GM20431 (cell line): ENCODE measurements at regions not wholly inside any gene's neighbourhood (a gene's known extent, or its start where the extent isn't known, plus 50 kb on each side); places are given as distances from the start of the nearest gene placed in this dataset.

Source experiments
- in situ Hi-C: fragments of 300-500 bp; cut with MseI, MboI; formaldehyde crosslinking; loops from one replicate; pipeline ENCODE4 v1.15.0; 2020; ENCODE audit warnings: low sequenced_read_pairs; ENCODE audit not compliant: unreplicated experiment

- in situ Hi-C loops = no loop called here
These were observed 154.6 kb downstream of the CYRIA start for GRCh38 chr2:16511041-16511440.

- in situ Hi-C loops = no loop called here
These were observed 156.6 kb downstream of the CYRIA start for GRCh38 chr2:16509042-16509441.

GRCh38 chr2:16508490-16508851, 157.2 kb downstream of the CYRIA start:
- in situ Hi-C loops = no loop called here

- in situ Hi-C loops = no loop called here
These were observed 157.8 kb downstream of the CYRIA start for GRCh38 chr2:16507655-16508489.

- in situ Hi-C loops = no loop called here
These were observed 159.3 kb downstream of the CYRIA start for GRCh38 chr2:16506366-16506765.

GRCh38 chr2:16496426-16497388, 168.9 kb downstream of the CYRIA start:
- in situ Hi-C loops = no loop called here

GRCh38 chr2:16495509-16496208, 170.0 kb downstream of the CYRIA start:
- in situ Hi-C loops = no loop called here

GRCh38 chr2:16494836-16495508, 170.7 kb downstream of the CYRIA start:
- in situ Hi-C loops = no loop called here

- in situ Hi-C loops = no loop called here
These were observed 171.8 kb downstream of the CYRIA start for GRCh38 chr2:16493788-16494187.

GRCh38 chr2:16487686-16488085, 177.9 kb downstream of the CYRIA start:
- in situ Hi-C loops = no loop called here

- in situ Hi-C loops = no loop called here
These were observed 180.4 kb downstream of the CYRIA start for GRCh38 chr2:16485251-16485650.

- in situ Hi-C loops = no loop called here
These were observed 183.2 kb downstream of the CYRIA start for GRCh38 chr2:16482460-16482859.

GRCh38 chr2:16481351-16481750, 184.3 kb downstream of the CYRIA start:
- in situ Hi-C loops = no loop called here

GRCh38 chr2:16479721-16480120, 185.9 kb downstream of the CYRIA start:
- in situ Hi-C loops = no loop called here

GRCh38 chr2:16478434-16479210, 187.0 kb downstream of the CYRIA start:
- in situ Hi-C loops = no loop called here

- in situ Hi-C loops = no loop called here
These were observed 188.0 kb downstream of the CYRIA start for GRCh38 chr2:16477648-16478047.

GRCh38 chr2:16476866-16477265, 188.8 kb downstream of the CYRIA start:
- in situ Hi-C loops = no loop called here

GRCh38 chr2:16475986-16476567, 189.6 kb downstream of the CYRIA start:
- in situ Hi-C loops = no loop called here

GRCh38 chr2:16475586-16475985, 190.0 kb downstream of the CYRIA start:
- in situ Hi-C loops = no loop called here
